Neuronal stem cell (in vitro differentiated cells): ENCODE measurements at regions not wholly inside any gene's neighbourhood (a gene's known extent, or its start where the extent isn't known, plus 50 kb on each side); places are given as distances from the start of the nearest gene placed in this dataset.

ENCODE experiments used
- DNase-seq: peaks from one replicate; pipeline ENCODE4 v3.0.0-alpha.2; 2013; ENCODE audit warnings: low spot score
- H2AFZ ChIP-seq: one replicate; pipeline ENCODE4 v1.6.1; 2013; ENCODE audit warnings: mild to moderate bottlenecking, low read length, inconsistent platforms
- H2AK5ac ChIP-seq: 2 replicates; pipeline ENCODE4 v1.6.1; 2013; ENCODE audit warnings: low read depth, mild to moderate bottlenecking, inconsistent platforms, low read length, moderate library complexity, mixed read lengths
- H2BK120ac ChIP-seq: 2 replicates; pipeline ENCODE4 v1.6.1; 2013; ENCODE audit warnings: low read depth, mild to moderate bottlenecking, inconsistent platforms, low read length, moderate library complexity, mixed read lengths
- H2BK12ac ChIP-seq: one replicate; pipeline ENCODE4 v1.6.1; 2013; ENCODE audit warnings: low read length, inconsistent platforms
- H2BK15ac ChIP-seq: 2 replicates; pipeline ENCODE4 v1.6.1; 2013; ENCODE audit warnings: mild to moderate bottlenecking, low read length, inconsistent platforms, mixed read lengths
- H2BK5ac ChIP-seq: one replicate; pipeline ENCODE4 v1.6.1; 2013; ENCODE audit warnings: inconsistent platforms, mild to moderate bottlenecking, low read length, moderate library complexity
- H3K14ac ChIP-seq: one replicate; pipeline ENCODE4 v1.6.1; 2013; ENCODE audit warnings: low read length, inconsistent platforms
- H3K18ac ChIP-seq: 2 replicates; pipeline ENCODE4 v1.6.1; 2013; ENCODE audit warnings: low read length, inconsistent platforms
- H3K23ac ChIP-seq: 2 replicates; pipeline ENCODE4 v1.6.1; 2013; ENCODE audit warnings: low read depth, mild to moderate bottlenecking, mixed read lengths, low read length, inconsistent platforms; ENCODE audit not compliant: poor library complexity
- H3K27ac ChIP-seq: replicated peaks from 3 replicates; pipeline ENCODE4 v1.5.1; 2013; ENCODE audit warnings: low read length, inconsistent platforms
- H3K27me3 ChIP-seq, 3 experiments: 2 replicates each; pipeline ENCODE4 v1.6.1; 2013; ENCODE audit warnings: low read length in 3 of 3, mild to moderate bottlenecking in 2 of 3, inconsistent platforms in 1 of 3, low read depth in 1 of 3, mixed read lengths in 1 of 3, moderate library complexity in 1 of 3; ENCODE audit not compliant: control insufficient read depth in 3 of 3, insufficient read depth in 3 of 3
- H3K36me3 ChIP-seq, 2 donors: replicated peaks in 1 of 2; 2 replicates each; pipeline ENCODE4 v1.6.1; 2013; ENCODE audit warnings: low read length in 2 of 2; ENCODE audit not compliant: control insufficient read depth in 2 of 2, insufficient read depth in 2 of 2
- H3K4ac ChIP-seq: 2 replicates; pipeline ENCODE4 v1.6.1; 2013; ENCODE audit warnings: inconsistent platforms, mild to moderate bottlenecking, low read length, moderate library complexity
- H3K4me1 ChIP-seq, 2 donors: 1 replicate in 1 of 2; 2 replicates in 1 of 2; pipeline ENCODE4 v1.6.1; 2013; ENCODE audit warnings: low read length in 2 of 2, low read depth in 1 of 2; ENCODE audit not compliant: control insufficient read depth in 2 of 2, insufficient read depth in 1 of 2
- H3K4me2 ChIP-seq: one replicate; pipeline ENCODE4 v1.6.1; 2013; ENCODE audit warnings: mild to moderate bottlenecking, low read length, inconsistent platforms; ENCODE audit not compliant: insufficient read depth, poor library complexity, severe bottlenecking
- H3K4me3 ChIP-seq, 2 donors: 2 replicates each; pipeline ENCODE4 v1.5.1; 2013; ENCODE audit warnings: low read length in 2 of 2, mild to moderate bottlenecking in 2 of 2, inconsistent platforms in 1 of 2, moderate library complexity in 1 of 2
- H3K79me1 ChIP-seq: one replicate; pipeline ENCODE4 v1.6.1; 2013; ENCODE audit warnings: low read depth, mild to moderate bottlenecking, inconsistent platforms, low read length, moderate library complexity
- H3K9ac ChIP-seq: one replicate; pipeline ENCODE4 v1.6.1; 2013; ENCODE audit warnings: mild to moderate bottlenecking, low read depth, low read length, inconsistent platforms; ENCODE audit not compliant: poor library complexity
- H3K9me3 ChIP-seq, 2 donors: replicated peaks in 1 of 2; 2 replicates each; pipeline versions ENCODE3 to v1.6.1; 2013; ENCODE audit warnings: low read length in 2 of 2, mild to moderate bottlenecking in 2 of 2, inconsistent platforms in 1 of 2, low read depth in 1 of 2, mixed read lengths in 1 of 2, moderate library complexity in 1 of 2; ENCODE audit not compliant: control insufficient read depth in 2 of 2, insufficient read depth in 1 of 2
- H4K8ac ChIP-seq: one replicate; pipeline ENCODE4 v1.6.1; 2013; ENCODE audit warnings: low read depth, mild to moderate bottlenecking, inconsistent platforms, low read length, moderate library complexity
- H4K91ac ChIP-seq: one replicate; pipeline ENCODE4 v1.6.1; 2013; ENCODE audit warnings: low read length, low read depth, mild to moderate bottlenecking, inconsistent platforms; ENCODE audit not compliant: poor library complexity
- WGBS, 2 donors: extraction: QIAGEN DNeasy Blood & Tissue Kit; methylation state at CpG; one replicate each; pipeline ENCODE4 v1.1.7; 2013; ENCODE audit warnings: missing lambda C conversion rate in 2 of 2, mixed read lengths in 1 of 2; ENCODE audit not compliant: insufficient read length in 2 of 2, insufficient replicate concordance in 1 of 2; ENCODE audit errors: extremely low coverage in 2 of 2; 5-methylcytosine and 5-hydroxymethylcytosine counted together

DNA sequence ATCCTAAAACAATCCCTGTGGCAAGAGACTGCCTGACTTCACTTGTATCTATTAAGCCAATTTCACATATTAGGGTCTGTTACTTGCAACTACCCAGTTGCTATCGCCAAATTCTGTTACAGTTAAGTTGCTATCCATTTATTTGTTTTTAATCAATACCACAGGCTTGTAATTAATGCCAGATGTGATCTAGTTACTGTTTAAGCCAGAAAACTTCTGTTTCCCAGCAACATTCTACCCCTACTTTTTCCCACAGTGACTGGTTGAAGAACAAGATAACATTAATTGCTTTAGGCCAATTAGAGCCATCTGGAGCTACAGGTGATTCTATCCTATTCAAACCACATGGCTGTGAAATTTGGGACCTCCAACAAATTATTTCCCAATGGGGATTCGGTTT is 131.3 kb downstream of the ALOX5 start:
- Histone ChIP-seq H3K27me3 (no peaks in the 10 kb centered on the region), H3K36me3 (no peaks in the 10 kb centered on the region), H3K4ac (no peak overlapping the region), H2BK12ac (no peak overlapping the region), H3K9me3 (no peaks in the 10 kb centered on the region), H3K4me3 (no peak overlapping the region), H2BK5ac (no peak overlapping the region), H2AK5ac (no peak overlapping the region), H4K91ac (no peak overlapping the region), H3K4me2 (no peak overlapping the region), H2AFZ (no peak overlapping the region), H3K79me1 (no peaks in the 10 kb centered on the region), H4K8ac (no peak overlapping the region), H3K27ac (no peak overlapping the region), H3K4me1 (no peaks in the 10 kb centered on the region), H2BK120ac (no peak overlapping the region), H3K9ac (no peak overlapping the region), H2BK15ac (no peak overlapping the region), H3K18ac (no peak overlapping the region), H3K23ac (no peak overlapping the region), H3K14ac (no peak overlapping the region)
- no CpG with 5 or more reads among the region's 2 CpGs for WGBS, 2 donors
- DNase-seq, result no peak

DNA sequence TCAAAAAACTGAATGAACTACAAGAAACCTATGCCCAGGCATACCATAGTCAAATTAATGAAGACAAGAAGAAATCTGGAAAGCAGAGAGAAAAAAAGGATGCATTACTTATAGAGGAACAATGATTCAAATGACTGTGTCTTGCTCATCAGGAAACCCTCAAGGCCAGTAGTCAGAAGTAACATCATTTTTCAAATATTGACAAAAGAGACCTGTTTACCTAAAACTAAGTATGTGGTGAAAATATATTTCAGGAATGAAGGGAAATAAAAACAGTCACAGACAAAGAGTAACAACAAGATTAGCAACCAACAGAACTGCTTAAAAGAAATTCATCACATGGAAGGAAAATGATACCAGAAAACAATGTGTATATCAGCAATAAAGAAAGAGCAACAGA is 128.4 kb downstream of the ALOX5 start:
- Histone ChIP-seq H3K4me3 (no peak overlapping the region), H3K18ac (no peak overlapping the region), H2AK5ac (no peak overlapping the region), H2BK120ac (no peak overlapping the region), H3K79me1 (no peaks in the 10 kb centered on the region), H2AFZ (no peak overlapping the region), H4K8ac (no peak overlapping the region), H3K4me2 (no peak overlapping the region), H3K23ac (no peak overlapping the region), H3K36me3 (no peaks in the 10 kb centered on the region), H3K14ac (no peak overlapping the region), H3K27ac (no peak overlapping the region), H3K4ac (no peak overlapping the region), H2BK5ac (no peak overlapping the region), H3K9me3 (no peaks in the 10 kb centered on the region), H4K91ac (no peak overlapping the region), H3K4me1 (no peaks in the 10 kb centered on the region), H2BK15ac (no peak overlapping the region), H3K27me3 (no peaks in the 10 kb centered on the region), H3K9ac (no peak overlapping the region), H2BK12ac (no peak overlapping the region)
- DNase-seq, result no peak

DNA sequence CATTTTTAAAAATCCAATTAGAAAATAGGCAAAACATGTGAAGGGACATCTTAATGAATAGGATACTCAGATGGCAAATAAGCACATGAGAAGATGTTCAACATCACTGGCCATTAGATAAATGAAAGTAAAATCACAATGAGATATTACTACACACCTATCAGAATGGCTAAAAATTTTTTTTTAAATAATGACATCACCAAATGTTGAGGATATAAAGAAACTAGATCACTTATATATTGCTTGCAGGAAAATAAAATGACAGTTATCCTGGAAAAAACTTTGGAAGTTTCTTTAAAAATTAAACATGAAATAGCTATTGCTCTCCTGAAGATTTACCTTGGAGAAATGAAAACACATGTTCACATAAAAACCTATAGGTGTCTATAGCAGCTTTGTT is 127.8 kb downstream of the ALOX5 start:
- Histone ChIP-seq H3K4me2 (no peak overlapping the region), H2AFZ (no peak overlapping the region), H2BK5ac (no peak overlapping the region), H3K36me3 (no peaks in the 10 kb centered on the region), H3K4me1 (no peaks in the 10 kb centered on the region), H3K23ac (no peak overlapping the region), H2BK15ac (no peak overlapping the region), H3K18ac (no peak overlapping the region), H3K79me1 (no peaks in the 10 kb centered on the region), H2BK120ac (no peak overlapping the region), H2BK12ac (no peak overlapping the region), H3K4me3 (no peak overlapping the region), H3K27ac (no peak overlapping the region), H3K4ac (no peak overlapping the region), H3K9ac (no peak overlapping the region), H3K14ac (no peak overlapping the region), H4K8ac (no peak overlapping the region), H4K91ac (no peak overlapping the region), H3K27me3 (no peaks in the 10 kb centered on the region), H2AK5ac (no peak overlapping the region), H3K9me3 (no peaks in the 10 kb centered on the region)
- no peak for DNase-seq

DNA sequence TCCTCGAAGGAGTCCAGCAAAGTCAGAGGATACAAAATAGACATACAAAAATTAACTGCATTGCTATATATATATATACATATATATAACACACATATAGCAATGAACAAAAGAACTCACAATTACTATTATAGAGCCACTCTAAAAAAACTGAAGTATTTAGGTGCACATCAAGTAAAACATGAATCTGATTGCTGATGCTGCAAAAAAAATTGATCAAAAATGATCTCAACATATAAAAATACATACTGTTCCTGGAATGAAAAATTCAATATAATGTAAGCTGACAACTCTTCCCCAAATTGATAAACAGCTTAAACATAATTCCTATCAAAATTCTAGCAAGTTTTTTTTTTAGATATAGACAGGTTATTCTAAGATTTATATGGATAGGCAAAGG is 126.8 kb downstream of the ALOX5 start:
- Histone ChIP-seq H3K79me1 (no peaks in the 10 kb centered on the region), H3K4me2 (no peak overlapping the region), H3K14ac (no peak overlapping the region), H2BK15ac (no peak overlapping the region), H3K9ac (no peak overlapping the region), H3K23ac (no peak overlapping the region), H3K27ac (no peak overlapping the region), H4K8ac (no peak overlapping the region), H4K91ac (no peak overlapping the region), H2AFZ (no peak overlapping the region), H3K4me3 (no peak overlapping the region), H2BK120ac (no peak overlapping the region), H3K9me3 (peaks cover 0 to 2% of the 10 kb centered on the region in 2 donors), H3K4me1 (no peaks in the 10 kb centered on the region), H2BK12ac (no peak overlapping the region), H3K36me3 (no peaks in the 10 kb centered on the region), H2AK5ac (no peak overlapping the region), H2BK5ac (no peak overlapping the region), H3K18ac (no peak overlapping the region), H3K27me3 (no peaks in the 10 kb centered on the region), H3K4ac (no peak overlapping the region)
- no CpG with 5 or more reads among the region's 1 CpG for WGBS, 2 donors
- DNase-seq, result no peak
